ENCODE measurements at regions not wholly inside any gene's neighbourhood (a gene's known extent, or its start where the extent isn't known, plus 50 kb on each side); places are given as distances from the start of the nearest gene placed in this dataset.

GRCh38 chr5:13029211-13029610, 915.3 kb downstream of the DNAH5 start:
- TF ChIP-seq, protein P1, sequence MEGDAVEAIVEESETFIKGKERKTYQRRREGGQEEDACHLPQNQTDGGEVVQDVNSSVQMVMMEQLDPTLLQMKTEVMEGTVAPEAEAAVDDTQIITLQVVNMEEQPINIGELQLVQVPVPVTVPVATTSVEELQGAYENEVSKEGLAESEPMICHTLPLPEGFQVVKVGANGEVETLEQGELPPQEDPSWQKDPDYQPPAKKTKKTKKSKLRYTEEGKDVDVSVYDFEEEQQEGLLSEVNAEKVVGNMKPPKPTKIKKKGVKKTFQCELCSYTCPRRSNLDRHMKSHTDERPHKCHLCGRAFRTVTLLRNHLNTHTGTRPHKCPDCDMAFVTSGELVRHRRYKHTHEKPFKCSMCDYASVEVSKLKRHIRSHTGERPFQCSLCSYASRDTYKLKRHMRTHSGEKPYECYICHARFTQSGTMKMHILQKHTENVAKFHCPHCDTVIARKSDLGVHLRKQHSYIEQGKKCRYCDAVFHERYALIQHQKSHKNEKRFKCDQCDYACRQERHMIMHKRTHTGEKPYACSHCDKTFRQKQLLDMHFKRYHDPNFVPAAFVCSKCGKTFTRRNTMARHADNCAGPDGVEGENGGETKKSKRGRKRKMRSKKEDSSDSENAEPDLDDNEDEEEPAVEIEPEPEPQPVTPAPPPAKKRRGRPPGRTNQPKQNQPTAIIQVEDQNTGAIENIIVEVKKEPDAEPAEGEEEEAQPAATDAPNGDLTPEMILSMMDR (conservative IDR thresholded peaks at IDR 0.05; ENCODE audit: low read depth, low read length) = no peak
- H3K4me3 ChIP-seq (ENCODE audit: low read depth, low read length) = no peak overlapping the region
- no peak for DNase-seq (ENCODE audit: low read depth)

- TF ChIP-seq, protein P1 (conservative IDR thresholded peaks at IDR 0.05; ENCODE audit: low read depth, low read length) = no peak
- no peak for DNase-seq (ENCODE audit: low read depth)
- no peak overlapping the region for H3K4me3 ChIP-seq (ENCODE audit: low read depth, low read length)
Observed at GRCh38 chr5:13027874-13028273, 916.6 kb downstream of the DNAH5 start.

GRCh38 chr5:13019729-13020128, 924.8 kb downstream of the DNAH5 start:
- no peak for DNase-seq (ENCODE audit: low read depth)
- no peak overlapping the region for H3K4me3 ChIP-seq (ENCODE audit: low read depth, low read length)
- TF ChIP-seq, protein P1 (conservative IDR thresholded peaks at IDR 0.05; ENCODE audit: low read depth, low read length) = no peak

- H3K4me3 ChIP-seq (ENCODE audit: low read depth, low read length) = no peak overlapping the region
- TF ChIP-seq, protein P1 (conservative IDR thresholded peaks at IDR 0.05; ENCODE audit: low read depth, low read length) = no peak
- DNase-seq (ENCODE audit: low read depth) = no peak
Observed at GRCh38 chr5:13003457-13003856, 941.0 kb downstream of the DNAH5 start.

- TF ChIP-seq, protein P1 (conservative IDR thresholded peaks at IDR 0.05; ENCODE audit: low read depth, low read length) = no peak
- DNase-seq (ENCODE audit: low read depth) = no peak
- no peak overlapping the region for H3K4me3 ChIP-seq (ENCODE audit: low read depth, low read length)
Observed at GRCh38 chr5:12999667-13000066, 944.8 kb downstream of the DNAH5 start.

GRCh38 chr5:12985142-12985541, 959.3 kb downstream of the DNAH5 start:
- H3K4me3 ChIP-seq (ENCODE audit: low read depth, low read length) = no peak overlapping the region
- no peak for DNase-seq (ENCODE audit: low read depth)
- TF ChIP-seq, protein P1 (conservative IDR thresholded peaks at IDR 0.05; ENCODE audit: low read depth, low read length) = no peak

- TF ChIP-seq, protein P1 (conservative IDR thresholded peaks at IDR 0.05; ENCODE audit: low read depth, low read length) = no peak
- H3K4me3 ChIP-seq (ENCODE audit: low read depth, low read length) = no peak overlapping the region
- DNase-seq (ENCODE audit: low read depth) = no peak
Observed at GRCh38 chr5:12974856-12975255, 969.6 kb downstream of the DNAH5 start.
